ENCODE measurements at regions not wholly inside any gene's neighbourhood (a gene's known extent, or its start where the extent isn't known, plus 50 kb on each side); places are given as distances from the start of the nearest gene placed in this dataset.

DNA sequence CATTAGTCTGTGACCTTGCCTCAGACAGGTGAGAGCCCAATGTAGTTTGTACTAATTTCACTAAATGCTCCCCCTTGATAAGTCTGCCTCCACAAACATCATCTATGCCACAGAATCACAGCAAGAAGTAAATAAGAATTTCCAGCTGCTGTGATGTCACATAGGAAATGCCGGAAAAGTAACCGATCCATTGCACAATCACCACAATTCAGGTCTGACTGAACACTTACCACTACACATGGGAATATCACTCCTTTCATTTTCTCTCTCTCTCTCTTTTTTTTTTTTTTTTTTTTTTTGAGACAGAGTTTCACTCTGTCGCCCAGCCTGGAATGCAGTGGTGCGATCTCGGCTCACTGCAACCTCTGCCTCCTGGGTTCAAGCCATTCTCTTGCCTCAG lies 79.0 kb upstream of the CDH11 start:
- TF ChIP-seq POLR2A (IDR thresholded peaks at IDR 0.05), result no peak
- TF ChIP-seq, protein P1, sequence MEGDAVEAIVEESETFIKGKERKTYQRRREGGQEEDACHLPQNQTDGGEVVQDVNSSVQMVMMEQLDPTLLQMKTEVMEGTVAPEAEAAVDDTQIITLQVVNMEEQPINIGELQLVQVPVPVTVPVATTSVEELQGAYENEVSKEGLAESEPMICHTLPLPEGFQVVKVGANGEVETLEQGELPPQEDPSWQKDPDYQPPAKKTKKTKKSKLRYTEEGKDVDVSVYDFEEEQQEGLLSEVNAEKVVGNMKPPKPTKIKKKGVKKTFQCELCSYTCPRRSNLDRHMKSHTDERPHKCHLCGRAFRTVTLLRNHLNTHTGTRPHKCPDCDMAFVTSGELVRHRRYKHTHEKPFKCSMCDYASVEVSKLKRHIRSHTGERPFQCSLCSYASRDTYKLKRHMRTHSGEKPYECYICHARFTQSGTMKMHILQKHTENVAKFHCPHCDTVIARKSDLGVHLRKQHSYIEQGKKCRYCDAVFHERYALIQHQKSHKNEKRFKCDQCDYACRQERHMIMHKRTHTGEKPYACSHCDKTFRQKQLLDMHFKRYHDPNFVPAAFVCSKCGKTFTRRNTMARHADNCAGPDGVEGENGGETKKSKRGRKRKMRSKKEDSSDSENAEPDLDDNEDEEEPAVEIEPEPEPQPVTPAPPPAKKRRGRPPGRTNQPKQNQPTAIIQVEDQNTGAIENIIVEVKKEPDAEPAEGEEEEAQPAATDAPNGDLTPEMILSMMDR (IDR thresholded peaks at IDR 0.05), result no peak
